ENCODE measurements at regions not wholly inside any gene's neighbourhood (a gene's known extent, or its start where the extent isn't known, plus 50 kb on each side); places are given as distances from the start of the nearest gene placed in this dataset.
A peak's percentile ranks its signal among the peaks of the same experiment; 100 is the strongest.

DNA sequence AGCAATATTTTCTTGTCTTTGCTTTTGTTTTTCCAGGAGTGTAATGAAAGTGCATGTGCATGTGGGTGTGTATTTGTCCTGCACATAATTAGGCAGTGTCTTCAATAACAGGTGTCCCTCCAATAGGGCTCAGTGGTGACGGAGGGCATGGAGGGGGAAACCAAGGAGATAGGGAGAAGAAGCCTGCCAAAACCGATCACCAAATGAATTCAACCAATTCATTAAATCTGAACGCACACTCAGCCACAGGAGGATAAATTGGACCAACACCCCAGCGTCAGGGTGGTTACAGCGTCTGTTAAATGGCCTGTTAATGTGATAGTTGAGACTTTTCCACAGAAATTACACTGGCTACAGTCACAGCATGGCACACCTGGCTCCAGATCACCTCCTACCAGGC, 527.6 kb downstream of the CD83 start:
- POLR2A ChIA-PET: no interaction called here
- ATAC-seq: no peak
- Mint-ChIP-seq H3K9me3 (no peaks in the 10 kb centered on the region), H3K4me3 (no peak overlapping the region), H3K4me1 (peaks cover 0 to 13% (median under 1%) of the 10 kb centered on the region in 4 donors), H3K36me3 (no peaks in the 10 kb centered on the region), H3K27me3 (peaks cover 0 to 6% (median 0%) of the 10 kb centered on the region in 5 donors), H3K27ac (peak overlapping the region in 1 of 10 donors; percentile 16)
- no peak for DNase-seq

DNA sequence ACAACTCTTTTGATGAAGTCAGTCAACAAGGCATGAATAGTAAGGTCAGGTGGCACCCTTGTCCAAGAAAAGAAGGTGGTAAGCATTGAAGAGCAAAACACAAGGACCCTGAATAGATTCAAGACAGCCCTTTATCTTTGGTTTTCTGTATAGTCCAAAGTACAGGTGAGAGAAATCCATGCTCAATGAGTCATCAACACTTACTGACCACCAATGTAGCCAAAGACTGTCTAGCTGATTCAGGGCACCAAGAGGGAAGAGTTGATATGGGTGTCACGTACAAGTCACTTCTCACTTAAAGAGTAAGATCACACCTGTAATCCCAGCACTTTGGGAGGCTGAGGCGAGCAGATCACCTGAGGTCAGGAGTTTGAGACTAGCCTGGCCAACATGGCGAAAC, 528.3 kb downstream of the CD83 start:
- H3K4me1 Mint-ChIP-seq: peaks cover 0 to 7% (median under 1%) of the 10 kb centered on the region in 4 donors
- DNase-seq (no peak), ATAC-seq (no peak)
- H3K27me3 Mint-ChIP-seq: no peaks in the 10 kb centered on the region
- H3K4me3 Mint-ChIP-seq: no peak overlapping the region
- H3K27ac Mint-ChIP-seq: no peak overlapping the region
- no peaks in the 10 kb centered on the region for H3K9me3 Mint-ChIP-seq
- H3K36me3 Mint-ChIP-seq: no peaks in the 10 kb centered on the region
- POLR2A ChIA-PET: no interaction called here

DNA sequence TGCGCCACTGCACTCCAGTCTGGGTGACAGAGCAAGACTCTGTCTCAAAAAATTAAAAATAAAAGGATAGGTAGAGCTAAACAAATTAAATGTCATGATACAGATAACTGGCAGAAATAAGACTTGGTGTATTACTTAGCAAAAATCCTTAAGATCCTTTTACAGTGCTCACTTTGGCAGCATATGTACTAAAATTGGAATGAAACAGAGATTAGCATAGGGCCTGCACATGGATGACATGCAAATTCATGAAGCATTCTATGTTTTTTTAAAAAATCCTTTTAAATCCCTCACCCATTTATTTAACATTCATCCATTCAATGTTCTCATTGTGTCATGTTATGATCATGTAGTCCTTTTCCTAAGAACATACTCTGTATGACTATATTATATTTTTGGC, 528.8 kb downstream of the CD83 start:
- Mint-ChIP-seq H3K4me1 (peaks cover 0 to 4% (median under 1%) of the 10 kb centered on the region in 4 donors), H3K36me3 (no peaks in the 10 kb centered on the region), H3K9me3 (no peaks in the 10 kb centered on the region), H3K4me3 (no peak overlapping the region), H3K27ac (no peak overlapping the region), H3K27me3 (no peaks in the 10 kb centered on the region)
- DNase-seq (no peak), ATAC-seq (no peak)
- POLR2A ChIA-PET: no interaction called here

DNA sequence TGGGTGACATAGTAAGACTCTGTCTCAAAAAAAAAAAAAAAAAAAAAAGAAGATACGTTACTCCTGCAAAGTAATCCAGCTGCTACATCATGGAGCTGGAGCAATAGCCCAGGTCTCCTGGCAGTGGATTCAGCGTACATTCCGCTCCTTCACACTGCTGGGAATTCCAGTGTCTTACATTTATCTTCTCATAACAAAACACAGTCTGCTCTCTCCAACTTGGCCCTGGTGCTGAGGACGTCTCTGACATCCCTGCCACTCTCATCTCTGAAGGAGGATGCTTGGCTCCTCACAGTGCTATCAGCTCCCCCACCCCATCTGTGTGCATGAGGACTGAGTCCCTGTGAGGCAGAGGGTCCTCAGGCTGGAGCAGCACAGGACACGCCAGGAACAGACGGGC, 529.8 kb downstream of the CD83 start:
- H3K27me3 Mint-ChIP-seq: no peaks in the 10 kb centered on the region
- POLR2A ChIA-PET: interaction anchor here (0.7 kb wide), 2 partner anchors 13 to 325 kb away, joined by 3 to 5 read pairs; no protein-coding TSS in a partner anchor
- no peak overlapping the region for H3K27ac Mint-ChIP-seq
- no peak overlapping the region for H3K4me3 Mint-ChIP-seq
- peaks cover 0 to 1% (median 0%) of the 10 kb centered on the region in 4 donors for H3K4me1 Mint-ChIP-seq
- DNase-seq (no peak), ATAC-seq (no peak)
- no peaks in the 10 kb centered on the region for H3K36me3 Mint-ChIP-seq
- no peaks in the 10 kb centered on the region for H3K9me3 Mint-ChIP-seq

DNA sequence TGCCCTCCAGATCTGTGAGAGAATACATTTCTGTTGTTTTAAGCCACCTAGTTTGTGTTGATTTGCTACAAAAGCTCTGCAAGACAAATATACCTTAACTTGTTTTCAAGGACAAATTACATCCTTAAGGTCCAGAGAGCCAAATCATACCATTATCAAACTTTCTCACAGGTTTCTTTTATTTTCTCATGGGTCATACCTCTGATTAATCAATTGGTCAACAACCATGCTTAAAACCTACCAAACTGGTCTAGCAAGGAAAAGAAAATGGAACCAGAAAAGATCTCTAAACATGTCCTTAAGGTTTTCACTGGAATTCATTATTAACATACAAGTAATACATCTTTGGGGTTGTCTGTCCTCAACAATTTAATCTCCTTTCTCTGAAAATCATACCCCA, 535.0 kb downstream of the CD83 start:
- Mint-ChIP-seq H3K4me1 (peaks cover 8 to 31% (median 17%) of the 10 kb centered on the region in 4 donors), H3K36me3 (no peaks in the 10 kb centered on the region), H3K9me3 (peaks cover 0 to 4% (median 0%) of the 10 kb centered on the region in 9 donors), H3K27me3 (no peaks in the 10 kb centered on the region), H3K4me3 (no peak overlapping the region), H3K27ac (no peak overlapping the region)
- POLR2A ChIA-PET: no interaction called here
- ATAC-seq (no peak), DNase-seq (no peak)

DNA sequence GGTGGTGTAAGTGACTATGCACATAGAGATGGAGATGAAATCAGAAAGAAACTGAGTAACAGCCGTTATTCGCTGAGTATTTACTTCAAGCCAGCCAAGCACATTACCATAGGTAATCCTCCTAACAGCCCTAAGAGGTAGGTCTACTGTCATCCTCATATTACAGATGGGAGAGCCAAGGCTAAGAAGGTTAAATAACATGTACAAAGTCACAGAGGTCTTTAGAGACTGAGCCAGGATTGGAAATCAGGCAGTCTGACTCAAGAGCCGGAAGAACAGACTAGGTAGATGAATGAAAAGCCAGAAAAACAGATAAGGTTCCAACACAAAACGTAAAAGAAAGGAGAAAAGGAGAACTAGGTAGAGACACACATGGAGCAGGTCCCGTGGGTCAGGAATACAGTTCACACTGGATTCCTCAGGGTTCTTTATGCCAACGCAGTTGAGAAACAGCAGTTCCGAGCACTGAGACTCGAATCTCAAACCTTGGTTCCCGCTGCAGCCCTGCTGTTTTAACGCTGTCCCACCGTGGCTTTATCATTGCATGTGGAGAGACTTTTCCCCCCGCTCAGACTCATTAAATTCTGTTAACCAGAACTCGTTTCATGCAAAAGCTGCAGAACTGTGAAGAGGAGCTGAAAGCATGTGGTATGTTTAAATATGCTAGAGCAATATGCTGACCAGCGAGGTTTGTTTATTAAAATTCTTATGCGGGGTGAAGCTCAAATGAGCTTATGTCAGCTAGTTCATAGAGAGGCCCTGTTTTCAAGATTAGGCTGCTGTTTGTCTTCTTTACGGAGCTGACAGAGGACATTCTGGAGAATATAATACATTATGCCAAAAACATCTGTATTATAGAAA, 537.9 kb downstream of the CD83 start:
- DNase-seq: no peak
- Mint-ChIP-seq H3K27me3 (no peaks in the 10 kb centered on the region), H3K4me3 (peak overlapping the region in 2 of 10 donors; percentile 8 to 21), H3K4me1 (peaks cover 6 to 32% (median 18%) of the 10 kb centered on the region in 4 donors), H3K36me3 (no peaks in the 10 kb centered on the region), H3K9me3 (peaks cover 0 to 4% (median 0%) of the 10 kb centered on the region in 9 donors), H3K27ac (peak overlapping the region in 5 of 10 donors; percentile 20 to 74 (median 38))
- ATAC-seq: no peak
- POLR2A ChIA-PET: no interaction called here

DNA sequence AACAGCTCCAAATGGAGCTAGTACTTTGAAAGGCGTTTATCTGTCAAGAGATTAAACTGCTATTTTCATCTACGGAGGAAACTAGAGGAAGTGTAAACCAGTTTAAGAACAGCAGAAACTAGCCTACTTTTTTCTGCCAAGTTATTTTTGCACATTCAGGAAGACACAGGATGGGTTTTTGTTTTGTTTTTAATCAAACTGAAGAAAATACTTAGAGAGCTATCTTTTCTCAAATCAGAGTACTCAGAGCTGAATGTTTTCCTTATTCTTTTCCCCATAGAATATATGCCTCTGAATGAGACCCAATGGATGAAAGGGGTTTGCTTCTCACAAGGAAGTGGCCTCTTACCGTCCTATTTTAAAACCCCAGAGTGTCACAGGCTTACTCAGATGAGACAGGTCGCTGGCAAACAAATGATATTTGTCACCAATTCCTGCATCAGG, 538.5 kb downstream of the CD83 start:
- ATAC-seq: no peak
- POLR2A ChIA-PET: no interaction called here
- Mint-ChIP-seq H3K4me3 (peak overlapping the region in 3 of 10 donors; percentile 8 to 21 (median 12)), H3K27ac (peak overlapping the region in 5 of 10 donors; percentile 8 to 56 (median 38)), H3K4me1 (peaks cover 6 to 32% (median 18%) of the 10 kb centered on the region in 4 donors), H3K36me3 (no peaks in the 10 kb centered on the region), H3K27me3 (no peaks in the 10 kb centered on the region), H3K9me3 (peaks cover 0 to 4% (median 0%) of the 10 kb centered on the region in 9 donors)
- DNase-seq: peak in 1 of 10 donors; percentile 17

DNA sequence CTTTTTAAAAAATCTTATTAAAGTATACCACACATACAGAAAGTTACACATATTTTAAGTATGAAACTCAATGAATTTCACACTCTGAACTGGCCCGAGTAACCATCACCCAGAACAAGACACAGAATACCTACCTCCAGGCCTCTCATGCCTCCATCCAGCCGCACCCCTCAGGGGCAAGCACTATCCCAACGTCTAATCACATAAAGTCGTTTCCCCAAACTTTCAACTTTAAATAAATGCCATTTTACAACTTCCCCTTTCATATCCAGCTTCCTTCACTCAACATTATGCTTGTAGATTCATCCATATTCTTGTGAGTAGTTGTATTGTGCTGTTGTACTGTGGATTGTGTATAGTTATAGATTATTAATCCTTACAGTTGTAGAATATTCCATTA, 539.1 kb downstream of the CD83 start:
- DNase-seq (no peak), ATAC-seq (no peak)
- Mint-ChIP-seq H3K4me1 (peaks cover 6 to 32% (median 18%) of the 10 kb centered on the region in 4 donors), H3K27me3 (no peaks in the 10 kb centered on the region), H3K4me3 (peak overlapping the region in 2 of 10 donors; percentile 5 to 61), H3K9me3 (peaks cover 0 to 4% (median 0%) of the 10 kb centered on the region in 9 donors), H3K36me3 (no peaks in the 10 kb centered on the region), H3K27ac (peak overlapping the region in 3 of 10 donors; percentile 8 to 50 (median 11))
- POLR2A ChIA-PET: no interaction called here

DNA sequence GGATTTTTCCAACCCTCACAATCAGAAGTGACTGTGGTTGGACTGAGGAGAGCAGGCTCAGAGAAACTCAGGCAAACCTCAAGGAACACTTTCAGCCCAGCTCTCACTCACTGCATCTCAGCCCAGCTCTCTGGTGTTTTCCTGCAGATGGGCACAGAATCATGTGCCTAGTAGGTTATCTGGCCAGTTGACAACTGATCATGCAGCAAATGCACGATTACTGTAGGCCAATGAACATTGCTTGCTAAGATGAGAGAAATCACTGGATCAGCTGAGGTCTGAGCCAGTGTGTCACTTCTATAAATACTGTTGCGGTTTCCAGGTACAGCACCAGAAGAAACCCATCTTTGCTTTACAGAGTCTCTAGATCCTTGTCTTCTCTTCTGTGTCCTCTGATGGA, 540.5 kb downstream of the CD83 start:
- no peak overlapping the region for H3K4me3 Mint-ChIP-seq
- no peaks in the 10 kb centered on the region for H3K27me3 Mint-ChIP-seq
- peaks cover 0 to 4% (median 0%) of the 10 kb centered on the region in 9 donors for H3K9me3 Mint-ChIP-seq

DNA sequence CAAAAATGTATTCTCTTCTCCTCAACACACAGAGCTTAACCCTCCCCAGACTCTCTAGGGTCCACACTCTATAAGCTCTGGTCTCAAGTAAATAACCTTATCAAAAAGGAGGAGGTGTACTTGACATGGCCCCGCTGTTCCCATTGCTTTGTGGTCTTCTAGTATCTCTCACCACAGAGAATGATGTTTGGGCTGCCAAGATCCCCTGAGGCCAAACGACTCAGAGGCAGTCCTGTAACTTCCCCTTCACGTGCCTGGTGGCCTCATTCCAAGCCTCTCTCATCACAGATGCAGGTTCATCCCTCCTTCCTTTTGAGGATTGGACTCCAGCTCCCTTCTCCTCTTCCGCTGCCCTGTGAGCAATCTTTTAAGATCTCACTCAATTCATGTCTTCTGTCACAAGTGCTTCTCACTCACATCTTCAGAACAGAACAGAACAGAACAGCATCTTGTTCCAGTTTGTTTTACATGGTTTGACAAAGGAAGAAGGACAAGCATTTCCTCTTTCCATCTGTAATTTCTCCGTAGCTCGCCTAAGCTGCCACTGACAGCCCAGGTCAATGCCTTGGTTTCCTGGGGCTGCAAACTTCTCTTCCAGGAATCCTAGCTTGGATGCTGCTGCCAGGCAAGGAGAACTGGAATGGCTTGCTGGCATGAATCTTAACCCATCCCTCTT, 541.5 kb downstream of the CD83 start:
- no peak for ATAC-seq
- Mint-ChIP-seq H3K27ac (peak overlapping the region in 3 of 10 donors; percentile 34 to 50 (median 44)), H3K4me3 (peak overlapping the region in 1 of 10 donors; percentile 3), H3K27me3 (no peaks in the 10 kb centered on the region), H3K9me3 (peaks cover 0 to 3% (median 0%) of the 10 kb centered on the region in 9 donors), H3K36me3 (no peaks in the 10 kb centered on the region), H3K4me1 (peaks cover 8 to 38% (median 21%) of the 10 kb centered on the region in 4 donors)
- no peak for DNase-seq
- POLR2A ChIA-PET: no interaction called here

More for the DNA sequence above, 540.5 kb downstream of the CD83 start:
- DNase-seq (no peak), ATAC-seq (no peak)
- Mint-ChIP-seq H3K4me1 (peaks cover 6 to 32% (median 18%) of the 10 kb centered on the region in 4 donors), H3K27ac (peak overlapping the region in 1 of 10 donors; percentile 12), H3K36me3 (no peaks in the 10 kb centered on the region)
- POLR2A ChIA-PET: no interaction called here

DNA sequence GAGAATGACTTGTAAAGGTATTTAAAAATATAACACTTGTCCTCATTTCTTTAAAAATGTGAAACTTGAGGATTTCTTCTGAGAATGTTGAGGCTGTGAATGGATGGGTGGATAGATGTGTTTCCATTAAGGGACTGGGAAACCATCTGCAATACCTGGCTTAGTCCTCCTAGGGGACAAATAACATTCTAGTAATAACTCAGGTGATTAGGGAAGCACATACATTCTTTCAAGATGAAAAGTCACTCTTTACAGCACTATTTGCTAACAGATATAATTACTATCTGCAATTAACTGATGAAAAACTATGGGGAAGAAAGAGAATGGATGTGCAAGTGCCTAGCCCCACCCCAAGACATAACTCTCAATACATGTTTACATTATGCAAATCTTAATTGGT, 542.3 kb downstream of the CD83 start:
- H3K36me3 Mint-ChIP-seq: no peaks in the 10 kb centered on the region
- DNase-seq: no peak
- no peaks in the 10 kb centered on the region for H3K27me3 Mint-ChIP-seq
- H3K27ac Mint-ChIP-seq: no peak overlapping the region
- H3K4me3 Mint-ChIP-seq: no peak overlapping the region
- H3K4me1 Mint-ChIP-seq: peaks cover 15 to 42% (median 29%) of the 10 kb centered on the region in 4 donors
- POLR2A ChIA-PET: no interaction called here
- no peak for ATAC-seq
- H3K9me3 Mint-ChIP-seq: no peaks in the 10 kb centered on the region

DNA sequence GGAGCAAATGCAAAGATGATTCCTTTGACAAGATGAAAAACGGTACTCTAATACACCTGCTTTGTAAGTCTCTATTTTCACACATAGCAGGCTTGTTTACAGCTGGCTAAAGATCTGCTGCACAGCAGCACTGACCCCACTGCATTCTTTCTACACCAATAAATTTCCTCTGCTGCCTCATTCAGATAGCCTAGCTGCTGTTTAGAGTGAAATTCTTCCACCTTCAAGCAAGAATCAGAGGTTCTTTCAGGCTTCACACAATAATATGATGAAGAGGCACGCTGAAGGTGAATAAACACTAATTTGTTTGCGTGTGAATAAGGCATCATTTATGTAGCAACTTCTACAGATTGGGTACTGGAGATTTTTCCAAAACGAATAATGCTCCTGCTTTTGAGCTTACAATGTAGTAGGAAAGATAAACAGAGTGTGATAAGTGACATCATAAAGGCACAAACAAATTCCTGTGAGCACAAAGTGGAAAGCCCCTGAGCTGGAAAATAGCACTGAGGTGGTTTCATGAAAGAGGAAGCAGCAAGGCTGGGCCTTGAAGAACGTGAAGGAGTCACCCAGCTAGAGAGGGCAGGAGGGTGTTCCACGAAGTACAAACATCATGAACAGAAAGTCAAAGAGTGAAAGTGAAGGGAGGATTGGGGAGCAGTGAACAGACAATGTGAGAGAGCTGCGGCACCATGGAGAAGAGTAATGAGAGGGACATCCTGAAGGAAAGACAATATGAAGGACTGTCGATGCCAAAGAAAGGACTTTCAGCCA, 543.4 kb downstream of the CD83 start:
- Mint-ChIP-seq H3K9me3 (no peaks in the 10 kb centered on the region), H3K27ac (no peak overlapping the region), H3K36me3 (no peaks in the 10 kb centered on the region)

More for the DNA sequence above, 543.4 kb downstream of the CD83 start:
- POLR2A ChIA-PET: interaction anchor here (1.4 kb wide), 1 partner anchor 20 kb away, joined by 6 read pairs; no protein-coding TSS in a partner anchor
- DNase-seq (peak in 9 of 10 donors; percentile 12 to 67 (median 36)), ATAC-seq (peak; percentile 77 to 78)
- Mint-ChIP-seq H3K4me3 (no peak overlapping the region), H3K27me3 (no peaks in the 10 kb centered on the region), H3K4me1 (peaks cover 11 to 40% (median 23%) of the 10 kb centered on the region in 4 donors)

Measured in naive thymus-derived CD8-positive, alpha-beta T cell (primary cell).